HEK293 (cell line): ENCODE measurements at regions not wholly inside any gene's neighbourhood (a gene's known extent, or its start where the extent isn't known, plus 50 kb on each side); places are given as distances from the start of the nearest gene placed in this dataset.

ENCODE experiments used
- CTCF ChIA-PET: fragments of 350-600 bp; formaldehyde crosslinking; extraction: SDS; loops from one replicate; lab custom pipeline; 2021; ENCODE audit warnings: antibody characterized with exemption; lab: Yijun Ruan, JAX
- POLR2A ChIA-PET: fragments of 300-600 bp; formaldehyde crosslinking; extraction: SDS; loops from one replicate; lab custom pipeline; 2020; ENCODE audit warnings: antibody characterized with exemption, inconsistent platforms; lab: Yijun Ruan, JAX
- H3K27ac ChIP-seq: fragments of 200-500 bp; sonication (Bioruptor generic); 2 replicates; pipeline ENCODE4 v1.5.1; 2014; ENCODE audit warnings: low read depth, low read length, control low read depth, inconsistent platforms; ENCODE audit errors: extremely low read depth
- H3K36me3 ChIP-seq, 2 experiments: fragments of 200-500 bp in 1 of 2; sonication (Bioruptor generic) in 1 of 2; 1 replicate in 1 of 2; 2 replicates in 1 of 2; pipeline ENCODE4 v1.5.1; 2014 to 2017; ENCODE audit warnings: inconsistent platforms in 2 of 2, low read length in 2 of 2; ENCODE audit not compliant: control insufficient read depth in 2 of 2, insufficient read depth in 1 of 2
- H3K4me1 ChIP-seq: fragments of 200-500 bp; sonication (Bioruptor generic); 2 replicates; pipeline ENCODE4 v1.5.1; 2014; ENCODE audit warnings: mild to moderate bottlenecking, low read length, inconsistent platforms; ENCODE audit not compliant: control insufficient read depth, insufficient read depth
- H3K4me3 ChIP-seq: 2 replicates; pipeline ENCODE4 v1.5.1; 2011; ENCODE audit warnings: low read depth, mild to moderate bottlenecking, control low read depth, low read length, moderate library complexity
- H3K9me3 ChIP-seq: fragments of 200-500 bp; sonication (Bioruptor generic); 2 replicates; pipeline ENCODE4 v1.5.1; 2014; ENCODE audit warnings: low read depth, low read length, inconsistent platforms; ENCODE audit not compliant: control insufficient read depth, insufficient read depth
- BCL6B ChIP-seq: fragments of 450-650 bp; formaldehyde crosslinking; IDR thresholded peaks from 2 replicates; pipeline ENCODE4 v1.5.1; 2017; ENCODE audit warnings: missing biosample characterization, missing genetic modification characterization
- CTCF ChIP-seq: fragments of 450-650 bp; formaldehyde crosslinking; IDR thresholded peaks from 2 replicates; pipeline ENCODE4 v1.5.1; 2016; ENCODE audit warnings: missing biosample characterization, missing genetic modification characterization
- EGR2 ChIP-seq: fragments of 450-650 bp; formaldehyde crosslinking; IDR thresholded peaks from 2 replicates; pipeline ENCODE4 v1.5.1; 2016; ENCODE audit warnings: low read depth, missing biosample characterization, missing genetic modification characterization
- IKZF3 ChIP-seq: fragments of 450-650 bp; IDR thresholded peaks from 2 replicates; pipeline ENCODE4 v1.5.0; 2018; ENCODE audit warnings: missing biosample characterization, mild to moderate bottlenecking, missing genetic modification characterization, moderate library complexity
- PRDM6 ChIP-seq: fragments of 450-650 bp; formaldehyde crosslinking; IDR thresholded peaks from 2 replicates; pipeline ENCODE4 v1.5.1; 2017; ENCODE audit warnings: missing biosample characterization, missing genetic modification characterization
- SP7 ChIP-seq: fragments of 450-650 bp; formaldehyde crosslinking; IDR thresholded peaks from 2 replicates; pipeline ENCODE4 v1.5.1; 2016; ENCODE audit warnings: missing biosample characterization, missing genetic modification characterization
- YY2 ChIP-seq: fragments of 450-650 bp; formaldehyde crosslinking; IDR thresholded peaks from 2 replicates; pipeline ENCODE4 v1.5.1; 2016; ENCODE audit warnings: missing biosample characterization, missing genetic modification characterization
- ZBTB20 ChIP-seq: fragments of 450-650 bp; formaldehyde crosslinking; IDR thresholded peaks from 2 replicates; pipeline ENCODE4 v1.5.1; 2016; ENCODE audit warnings: missing biosample characterization, missing genetic modification characterization
- ZNF10 ChIP-seq: fragments of 450-650 bp; formaldehyde crosslinking; IDR thresholded peaks from 2 replicates; pipeline ENCODE4 v1.5.1; 2017; ENCODE audit warnings: missing biosample characterization, missing genetic modification characterization
- ZNF114 ChIP-seq: fragments of 450-650 bp; formaldehyde crosslinking; IDR thresholded peaks from 2 replicates; pipeline ENCODE4 v1.5.0; 2017; ENCODE audit warnings: missing biosample characterization, missing genetic modification characterization
- ZNF146 ChIP-seq: fragments of 450-650 bp; formaldehyde crosslinking; IDR thresholded peaks from 2 replicates; pipeline ENCODE4 v1.5.1; 2016; ENCODE audit warnings: missing biosample characterization, missing genetic modification characterization
- ZNF202 ChIP-seq: fragments of 450-650 bp; formaldehyde crosslinking; IDR thresholded peaks from 2 replicates; pipeline ENCODE4 v1.5.1; 2016; ENCODE audit warnings: missing biosample characterization, missing genetic modification characterization, borderline replicate concordance
- ZNF292 ChIP-seq: fragments of 450-650 bp; formaldehyde crosslinking; IDR thresholded peaks from 2 replicates; pipeline ENCODE4 v1.5.1; 2016; ENCODE audit warnings: low read depth, missing biosample characterization, missing genetic modification characterization, borderline replicate concordance
- ZNF394 ChIP-seq: fragments of 450-650 bp; formaldehyde crosslinking; IDR thresholded peaks from 2 replicates; pipeline ENCODE4 v1.5.1; 2016; ENCODE audit warnings: missing biosample characterization, missing genetic modification characterization, mild to moderate bottlenecking, moderate library complexity, borderline replicate concordance
- ZNF433 ChIP-seq: fragments of 450-650 bp; formaldehyde crosslinking; IDR thresholded peaks from 2 replicates; pipeline ENCODE4 v1.5.1; 2016; ENCODE audit warnings: missing biosample characterization, missing genetic modification characterization, low read depth
- ZNF610 ChIP-seq: fragments of 450-650 bp; formaldehyde crosslinking; IDR thresholded peaks from 2 replicates; pipeline ENCODE4 v1.5.1; 2016; ENCODE audit warnings: missing biosample characterization, missing genetic modification characterization, borderline replicate concordance
- ZNF645 ChIP-seq: fragments of 450-650 bp; formaldehyde crosslinking; IDR thresholded peaks from 2 replicates; pipeline ENCODE4; 2016; ENCODE audit warnings: missing biosample characterization, missing genetic modification characterization
- ZNF660 ChIP-seq: fragments of 450-650 bp; IDR thresholded peaks from 2 replicates; pipeline ENCODE4 v1.5.1; 2018; ENCODE audit warnings: missing biosample characterization, mild to moderate bottlenecking, missing genetic modification characterization
- ZNF747 ChIP-seq: fragments of 450-650 bp; formaldehyde crosslinking; IDR thresholded peaks from 2 replicates; pipeline ENCODE4 v1.5.1; 2016; ENCODE audit warnings: missing biosample characterization, missing genetic modification characterization
- TF ChIP-seq, protein P1 (sequence below): fragments of 450-650 bp; formaldehyde crosslinking; IDR thresholded peaks from 2 replicates; pipeline ENCODE4 v1.5.1; 2016; ENCODE audit warnings: missing biosample characterization, missing genetic modification characterization

DNA sequence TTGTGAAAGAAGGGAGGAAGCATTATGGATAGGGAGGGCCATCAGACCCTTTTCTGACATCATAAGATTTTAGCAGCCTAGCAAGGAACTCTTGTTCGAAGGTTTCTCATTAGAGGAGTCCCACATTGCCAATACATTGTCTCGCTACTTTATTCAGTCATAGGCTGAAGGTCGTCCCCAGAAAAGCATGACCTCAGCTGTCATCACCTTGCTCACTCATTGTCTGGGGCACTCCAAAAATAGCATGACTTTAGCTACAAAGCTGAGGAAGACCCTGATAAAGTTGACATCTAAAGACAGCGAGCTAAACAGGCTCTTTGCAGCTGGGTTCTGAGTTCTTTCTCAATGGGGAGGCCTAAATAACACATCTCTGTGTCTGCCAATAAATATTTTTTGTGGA, 112.4 kb upstream of the PTPRR start:
- Histone ChIP-seq H3K9me3 (no peaks in the 10 kb centered on the region), H3K4me3 (no peak overlapping the region), H3K36me3 (no peaks in the 10 kb centered on the region), H3K4me1 (no peaks in the 10 kb centered on the region), H3K27ac (no peak overlapping the region)
- POLR2A ChIA-PET = no interaction called here
- no peak for TF ChIP-seq ZNF202 (tag by site-specific recombination)
- TF ChIP-seq ZNF660 (tag by site-specific recombination) = no peak
- no peak for TF ChIP-seq BCL6B (tag by site-specific recombination)
- TF ChIP-seq ZBTB20 (tag by site-specific recombination) = no peak
- no peak for TF ChIP-seq PRDM6
- TF ChIP-seq ZNF394 (tag by site-specific recombination) = no peak
- no peak for TF ChIP-seq ZNF10 (tag by site-specific recombination)
- TF ChIP-seq ZNF146 (tag by site-specific recombination) = no peak
- TF ChIP-seq, protein P1, sequence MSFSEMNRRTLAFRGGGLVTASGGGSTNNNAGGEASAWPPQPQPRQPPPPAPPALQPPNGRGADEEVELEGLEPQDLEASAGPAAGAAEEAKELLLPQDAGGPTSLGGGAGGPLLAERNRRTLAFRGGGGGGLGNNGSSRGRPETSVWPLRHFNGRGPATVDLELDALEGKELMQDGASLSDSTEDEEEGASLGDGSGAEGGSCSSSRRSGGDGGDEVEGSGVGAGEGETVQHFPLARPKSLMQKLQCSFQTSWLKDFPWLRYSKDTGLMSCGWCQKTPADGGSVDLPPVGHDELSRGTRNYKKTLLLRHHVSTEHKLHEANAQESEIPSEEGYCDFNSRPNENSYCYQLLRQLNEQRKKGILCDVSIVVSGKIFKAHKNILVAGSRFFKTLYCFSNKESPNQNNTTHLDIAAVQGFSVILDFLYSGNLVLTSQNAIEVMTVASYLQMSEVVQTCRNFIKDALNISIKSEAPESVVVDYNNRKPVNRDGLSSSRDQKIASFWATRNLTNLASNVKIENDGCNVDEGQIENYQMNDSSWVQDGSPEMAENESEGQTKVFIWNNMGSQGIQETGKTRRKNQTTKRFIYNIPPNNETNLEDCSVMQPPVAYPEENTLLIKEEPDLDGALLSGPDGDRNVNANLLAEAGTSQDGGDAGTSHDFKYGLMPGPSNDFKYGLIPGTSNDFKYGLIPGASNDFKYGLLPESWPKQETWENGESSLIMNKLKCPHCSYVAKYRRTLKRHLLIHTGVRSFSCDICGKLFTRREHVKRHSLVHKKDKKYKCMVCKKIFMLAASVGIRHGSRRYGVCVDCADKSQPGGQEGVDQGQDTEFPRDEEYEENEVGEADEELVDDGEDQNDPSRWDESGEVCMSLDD (tag by site-specific recombination) = no peak
- TF ChIP-seq SP7 (tag by site-specific recombination) = no peak
- TF ChIP-seq IKZF3 (tag by site-specific recombination) = no peak
- TF ChIP-seq ZNF747 = no peak
- no peak for TF ChIP-seq EGR2 (tag by site-specific recombination)
- no peak for TF ChIP-seq ZNF610 (tag by site-specific recombination)
- CTCF ChIA-PET = no interaction called here

DNA sequence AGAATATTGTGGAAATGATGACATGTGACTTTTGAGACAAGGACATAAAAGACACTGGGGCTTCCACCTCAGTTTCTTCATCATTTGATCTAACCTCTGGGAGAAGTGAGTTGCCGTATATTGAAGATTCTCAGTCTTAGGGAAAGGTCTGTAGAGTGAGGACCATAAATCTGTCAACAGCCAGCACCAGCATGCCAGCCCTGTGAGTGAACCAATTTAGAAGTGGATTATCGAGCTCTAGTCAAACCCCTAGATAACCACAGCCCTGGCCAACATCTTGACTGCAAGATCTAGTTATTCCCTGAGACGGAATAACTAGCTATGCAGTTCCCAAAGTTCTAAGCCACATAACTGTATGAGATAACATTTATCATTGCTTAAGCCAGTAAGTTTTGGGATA, 108.8 kb upstream of the PTPRR start:
- Histone ChIP-seq H3K27ac (no peak overlapping the region), H3K9me3 (no peaks in the 10 kb centered on the region), H3K4me3 (no peak overlapping the region), H3K36me3 (no peaks in the 10 kb centered on the region), H3K4me1 (no peaks in the 10 kb centered on the region)
- TF ChIP-seq ZNF114 (no peak), ZNF645 (tag by site-specific recombination) (no peak), YY2 (tag by site-specific recombination) (no peak), CTCF (tag by site-specific recombination) (no peak), ZNF433 (tag by site-specific recombination) (no peak), ZNF292 (tag by site-specific recombination) (no peak)
- ChIA-PET CTCF (no interaction called here), POLR2A (no interaction called here)
